ENCODE measurements at regions not wholly inside any gene's neighbourhood (a gene's known extent, or its start where the extent isn't known, plus 50 kb on each side); places are given as distances from the start of the nearest gene placed in this dataset.

GRCh38 chr2:57897920-57898319, 148.7 kb upstream of the VRK2 start:
- Histone ChIP-seq H3K9me3 (ENCODE audit: control insufficient read depth, low read depth, low read length) (no peaks in the 10 kb centered on the region), H2BK12ac (ENCODE audit: insufficient read length, low read depth, low read length) (no peak overlapping the region), H3K23ac (ENCODE audit: insufficient read length, low read depth, low read length) (no peak overlapping the region), H4K5ac (ENCODE audit: insufficient read length, low read depth, low read length) (no peak overlapping the region), H4K91ac (ENCODE audit: insufficient read length, low read depth, low read length) (no peak overlapping the region), H2BK5ac (ENCODE audit: insufficient read length, low read length) (no peak overlapping the region), H3K18ac (ENCODE audit: insufficient read length, low read depth, low read length) (no peak overlapping the region), H2BK20ac (ENCODE audit: low read depth, low read length, poor library complexity, severe bottlenecking) (no peak overlapping the region), H2BK15ac (ENCODE audit: low read depth, low read length) (no peak overlapping the region), H3K9ac (ENCODE audit: extremely low read depth, insufficient read length, low read length) (no peak overlapping the region), H3K56ac (ENCODE audit: insufficient read length, low read depth, low read length) (no peak overlapping the region), H4K20me1 (ENCODE audit: control insufficient read depth, insufficient read depth, insufficient read length) (no peaks in the 10 kb centered on the region), H3K79me2 (ENCODE audit: insufficient read depth, low read length) (no peaks in the 10 kb centered on the region), H2AFZ (ENCODE audit: low read length) (no peak overlapping the region), H3K27me3 (ENCODE audit: insufficient read depth, low read length) (no peaks in the 10 kb centered on the region), H3K27ac (ENCODE audit: insufficient read length, low read depth, low read length) (no peak overlapping the region), H3K79me1 (ENCODE audit: insufficient read depth, low read depth, low read length, poor library complexity, severe bottlenecking) (no peaks in the 10 kb centered on the region), H3K23me2 (ENCODE audit: insufficient read length, low read depth, low read length, poor library complexity, severe bottlenecking) (no peaks in the 10 kb centered on the region), H4K8ac (replicated peaks; ENCODE audit: insufficient read length, low read depth, low read length) (no peak overlapping the region), H2BK120ac (ENCODE audit: low read depth, low read length, poor library complexity, severe bottlenecking) (peak overlapping the region; percentile 61), H3K14ac (ENCODE audit: insufficient read depth, low read length) (no peak overlapping the region), H3T11ph (ENCODE audit: low read length) (no peak overlapping the region), H3K4ac (ENCODE audit: low read depth, low read length) (no peak overlapping the region), H3K4me1 (ENCODE audit: insufficient read depth, low read length) (no peaks in the 10 kb centered on the region; the same call in 1 of the 2 replicates), H2AK5ac (ENCODE audit: insufficient read length, low read length) (no peak overlapping the region), H3K4me2 (ENCODE audit: insufficient read depth, insufficient read length, low read length) (no peak overlapping the region)
- TF ChIP-seq CTCF (conservative IDR thresholded peaks at IDR 0.05), result no peak
- H3K9me3 Mint-ChIP-seq, result no peaks in the 10 kb centered on the region
- no peaks in the 10 kb centered on the region for H3K27me3 Mint-ChIP-seq (ENCODE audit: low read depth)
- no peak overlapping the region; a peak in 1 of 7 replicates for H3K27ac Mint-ChIP-seq
- H3K4me3 Mint-ChIP-seq, result no peak overlapping the region
- DNase-seq, result no peak
- H3K36me3 Mint-ChIP-seq (ENCODE audit: insufficient read depth in 1 of 3, low read depth in 3 of 3), result no peaks in the 10 kb centered on the region
- peaks cover 9 to 14% of the 10 kb centered on the region in 2 experiments for H3K4me1 Mint-ChIP-seq
- WGBS (ENCODE audit: extremely low coverage, insufficient read length, low lambda C conversion rate), result no CpG with 5 or more reads among the region's 1 CpG

Measured in H9 (cell line).